GM13976 (cell line): ENCODE measurements at regions not wholly inside any gene's neighbourhood (a gene's known extent, or its start where the extent isn't known, plus 50 kb on each side); places are given as distances from the start of the nearest gene placed in this dataset.

Source experiments
- DNase-seq: peaks from one replicate; pipeline ENCODE4 v3.0.0; 2012; ENCODE audit warnings: low spot score
- CTCF ChIP-seq: IDR thresholded peaks from 2 replicates; pipeline ENCODE4 v1.5.1; 2012; ENCODE audit warnings: borderline replicate concordance, mild to moderate bottlenecking; ENCODE audit not compliant: insufficient read depth; ENCODE audit errors: extremely low read depth, missing control alignments, control extremely low read depth
- in situ Hi-C: fragments of 300-500 bp; cut with MboI; formaldehyde crosslinking; loops from one replicate; pipeline ENCODE4 v1.12.0; 2022; ENCODE audit warnings: low sequenced_read_pairs, mixed read lengths, inconsistent platforms; ENCODE audit not compliant: unreplicated experiment

GRCh38 chr11:45754741-45755140 lies 50.2 kb upstream of the SLC35C1 start:
- in situ Hi-C loops = loop anchor here (25.0 kb wide), 1 partner anchor 392 kb away; no protein-coding TSS in a partner anchor
- DNase-seq = no peak
- TF ChIP-seq CTCF = no peak

GRCh38 chr11:45754261-45754709 lies 50.7 kb upstream of the SLC35C1 start:
- in situ Hi-C loops = loop anchor here (25.0 kb wide), 1 partner anchor 392 kb away; no protein-coding TSS in a partner anchor
- no peak for TF ChIP-seq CTCF
- no peak for DNase-seq

- no peak for TF ChIP-seq CTCF
- in situ Hi-C loops = loop anchor here (25.0 kb wide), 1 partner anchor 390 kb away; no protein-coding TSS in a partner anchor
- DNase-seq = no peak
Observed at GRCh38 chr11:45752106-45752505, 52.8 kb upstream of the SLC35C1 start.

GRCh38 chr11:45751430-45751829 lies 53.5 kb upstream of the SLC35C1 start:
- in situ Hi-C loops = loop anchor here (25.0 kb wide), 1 partner anchor 389 kb away; no protein-coding TSS in a partner anchor
- DNase-seq = no peak
- no peak for TF ChIP-seq CTCF

GRCh38 chr11:45750439-45750838 lies 54.5 kb upstream of the SLC35C1 start:
- TF ChIP-seq CTCF = no peak
- in situ Hi-C loops = loop anchor here (25.0 kb wide), 1 partner anchor 388 kb away; no protein-coding TSS in a partner anchor
- DNase-seq = no peak

- no peak for TF ChIP-seq CTCF
- in situ Hi-C loops = no loop called here
- DNase-seq = no peak
Observed at GRCh38 chr11:45748801-45749200, 56.1 kb upstream of the SLC35C1 start.
